HEK293 (cell line): ENCODE measurements at regions not wholly inside any gene's neighbourhood (a gene's known extent, or its start where the extent isn't known, plus 50 kb on each side); places are given as distances from the start of the nearest gene placed in this dataset.

ENCODE experiments used
- CTCF ChIA-PET: fragments of 350-600 bp; formaldehyde crosslinking; extraction: SDS; loops from one replicate; lab custom pipeline; 2021; ENCODE audit warnings: antibody characterized with exemption; lab: Yijun Ruan, JAX
- POLR2A ChIA-PET: fragments of 300-600 bp; formaldehyde crosslinking; extraction: SDS; loops from one replicate; lab custom pipeline; 2020; ENCODE audit warnings: antibody characterized with exemption, inconsistent platforms; lab: Yijun Ruan, JAX
- H3K27ac ChIP-seq: fragments of 200-500 bp; sonication (Bioruptor generic); 2 replicates; pipeline ENCODE4 v1.5.1; 2014; ENCODE audit warnings: low read depth, low read length, control low read depth, inconsistent platforms; ENCODE audit errors: extremely low read depth
- H3K36me3 ChIP-seq, 2 experiments: fragments of 200-500 bp in 1 of 2; sonication (Bioruptor generic) in 1 of 2; 1 replicate in 1 of 2; 2 replicates in 1 of 2; pipeline ENCODE4 v1.5.1; 2014 to 2017; ENCODE audit warnings: inconsistent platforms in 2 of 2, low read length in 2 of 2; ENCODE audit not compliant: control insufficient read depth in 2 of 2, insufficient read depth in 1 of 2
- H3K4me1 ChIP-seq: fragments of 200-500 bp; sonication (Bioruptor generic); 2 replicates; pipeline ENCODE4 v1.5.1; 2014; ENCODE audit warnings: mild to moderate bottlenecking, low read length, inconsistent platforms; ENCODE audit not compliant: control insufficient read depth, insufficient read depth
- H3K4me3 ChIP-seq: 2 replicates; pipeline ENCODE4 v1.5.1; 2011; ENCODE audit warnings: low read depth, mild to moderate bottlenecking, control low read depth, low read length, moderate library complexity
- H3K9me3 ChIP-seq: fragments of 200-500 bp; sonication (Bioruptor generic); 2 replicates; pipeline ENCODE4 v1.5.1; 2014; ENCODE audit warnings: low read depth, low read length, inconsistent platforms; ENCODE audit not compliant: control insufficient read depth, insufficient read depth
- GLI4 ChIP-seq: fragments of 450-650 bp; formaldehyde crosslinking; IDR thresholded peaks from 2 replicates; pipeline ENCODE4 v1.5.1; 2016; ENCODE audit warnings: missing biosample characterization, missing genetic modification characterization
- KLF7 ChIP-seq: fragments of 450-650 bp; formaldehyde crosslinking; IDR thresholded peaks from 2 replicates; pipeline ENCODE4 v1.5.1; 2016; ENCODE audit warnings: missing biosample characterization, missing genetic modification characterization, borderline replicate concordance
- MEIS1 ChIP-seq: sonication (generic); formaldehyde crosslinking; IDR thresholded peaks from 2 replicates; pipeline ENCODE4 v1.8.1; 2022; ENCODE audit warnings: missing genetic modification reagents, mild to moderate bottlenecking, borderline replicate concordance
- MYNN ChIP-seq: fragments of 450-650 bp; formaldehyde crosslinking; IDR thresholded peaks from 2 replicates; pipeline ENCODE4 v1.5.1; 2016; ENCODE audit warnings: missing biosample characterization, missing genetic modification characterization, borderline replicate concordance
- ZBTB6 ChIP-seq: fragments of 450-650 bp; formaldehyde crosslinking; IDR thresholded peaks from 2 replicates; pipeline ENCODE4 v1.5.1; 2017; ENCODE audit warnings: missing biosample characterization, missing genetic modification characterization
- ZFP37 ChIP-seq: fragments of 450-650 bp; formaldehyde crosslinking; IDR thresholded peaks from 2 replicates; pipeline ENCODE4 v1.5.1; 2016; ENCODE audit warnings: missing biosample characterization, missing genetic modification characterization
- ZNF211 ChIP-seq: fragments of 450-650 bp; formaldehyde crosslinking; IDR thresholded peaks from 2 replicates; pipeline ENCODE4 v1.5.1; 2016; ENCODE audit warnings: low read depth, missing biosample characterization, missing genetic modification characterization
- ZNF239 ChIP-seq: fragments of 450-650 bp; formaldehyde crosslinking; IDR thresholded peaks from 2 replicates; pipeline ENCODE4 v1.5.1; 2016; ENCODE audit warnings: missing biosample characterization, missing genetic modification characterization
- ZNF280C ChIP-seq: fragments of 450-650 bp; formaldehyde crosslinking; IDR thresholded peaks from 2 replicates; pipeline ENCODE4 v1.5.1; 2016; ENCODE audit warnings: missing biosample characterization, missing genetic modification characterization
- ZNF335 ChIP-seq: fragments of 450-650 bp; formaldehyde crosslinking; conservative IDR thresholded peaks from 2 replicates; pipeline ENCODE4 v1.5.1; 2016; ENCODE audit warnings: missing biosample characterization, missing genetic modification characterization
- ZNF350 ChIP-seq: fragments of 450-650 bp; formaldehyde crosslinking; IDR thresholded peaks from 2 replicates; pipeline ENCODE4 v1.5.0; 2017; ENCODE audit warnings: missing biosample characterization, mild to moderate bottlenecking, missing genetic modification characterization
- ZNF548 ChIP-seq: fragments of 450-650 bp; formaldehyde crosslinking; IDR thresholded peaks from 2 replicates; pipeline ENCODE4 v1.5.1; 2016; ENCODE audit warnings: missing biosample characterization, missing genetic modification characterization
- ZNF549 ChIP-seq: fragments of 450-650 bp; IDR thresholded peaks from 2 replicates; pipeline ENCODE4 v1.5.1; 2018; ENCODE audit warnings: missing biosample characterization, missing genetic modification characterization, mild to moderate bottlenecking, inconsistent platforms, moderate library complexity
- ZNF585B ChIP-seq: fragments of 450-650 bp; formaldehyde crosslinking; IDR thresholded peaks from 2 replicates; pipeline ENCODE4 v1.5.1; 2016; ENCODE audit warnings: missing biosample characterization, missing genetic modification characterization
- ZNF747 ChIP-seq: fragments of 450-650 bp; formaldehyde crosslinking; IDR thresholded peaks from 2 replicates; pipeline ENCODE4 v1.5.1; 2016; ENCODE audit warnings: missing biosample characterization, missing genetic modification characterization
- ZNF785 ChIP-seq: fragments of 450-650 bp; formaldehyde crosslinking; IDR thresholded peaks from 2 replicates; pipeline ENCODE4 v1.5.1; 2016; ENCODE audit warnings: missing biosample characterization, missing genetic modification characterization
- ZNF791 ChIP-seq: fragments of 450-650 bp; formaldehyde crosslinking; IDR thresholded peaks from 2 replicates; pipeline ENCODE4 v1.5.1; 2016; ENCODE audit warnings: missing biosample characterization, missing genetic modification characterization
- ZNF830 ChIP-seq: fragments of 450-650 bp; IDR thresholded peaks from 2 replicates; pipeline ENCODE4 v1.5.0; 2018; ENCODE audit warnings: missing biosample characterization, missing genetic modification characterization, low read depth, mild to moderate bottlenecking, moderate library complexity
- TF ChIP-seq, protein P1 (sequence below): fragments of 450-650 bp; formaldehyde crosslinking; IDR thresholded peaks from 2 replicates; pipeline ENCODE4 v1.5.1; 2016; ENCODE audit warnings: missing biosample characterization, missing genetic modification characterization

DNA sequence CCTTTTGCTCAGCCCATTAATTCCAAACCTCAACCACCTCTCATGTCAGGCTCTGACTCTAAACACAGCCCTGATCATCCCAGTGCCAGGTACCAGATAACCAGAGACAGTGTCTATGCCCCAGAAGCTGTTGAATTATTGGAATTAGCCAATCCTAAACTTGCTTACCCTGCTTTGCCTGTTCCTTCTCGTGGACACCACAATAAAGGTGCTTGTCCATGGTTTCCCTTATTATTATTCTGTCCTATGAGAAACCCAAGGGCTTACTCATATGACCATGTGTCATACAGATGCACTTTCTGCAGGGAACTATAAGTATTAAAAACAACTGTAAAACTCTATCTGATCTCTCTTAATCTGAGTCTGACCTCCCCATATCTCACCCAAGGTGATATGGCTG lies 2193.8 kb upstream of the PIK3C3 start:
- POLR2A ChIA-PET = no interaction called here
- peaks cover 0 to 3% of the 10 kb centered on the region in 2 experiments; a peak in 1 of 3 replicates for H3K36me3 ChIP-seq
- H3K9me3 ChIP-seq = no peaks in the 10 kb centered on the region
- H3K4me3 ChIP-seq = no peak overlapping the region
- no peak overlapping the region for H3K27ac ChIP-seq
- no peaks in the 10 kb centered on the region for H3K4me1 ChIP-seq
- CTCF ChIA-PET = no interaction called here
- TF ChIP-seq, protein P1, sequence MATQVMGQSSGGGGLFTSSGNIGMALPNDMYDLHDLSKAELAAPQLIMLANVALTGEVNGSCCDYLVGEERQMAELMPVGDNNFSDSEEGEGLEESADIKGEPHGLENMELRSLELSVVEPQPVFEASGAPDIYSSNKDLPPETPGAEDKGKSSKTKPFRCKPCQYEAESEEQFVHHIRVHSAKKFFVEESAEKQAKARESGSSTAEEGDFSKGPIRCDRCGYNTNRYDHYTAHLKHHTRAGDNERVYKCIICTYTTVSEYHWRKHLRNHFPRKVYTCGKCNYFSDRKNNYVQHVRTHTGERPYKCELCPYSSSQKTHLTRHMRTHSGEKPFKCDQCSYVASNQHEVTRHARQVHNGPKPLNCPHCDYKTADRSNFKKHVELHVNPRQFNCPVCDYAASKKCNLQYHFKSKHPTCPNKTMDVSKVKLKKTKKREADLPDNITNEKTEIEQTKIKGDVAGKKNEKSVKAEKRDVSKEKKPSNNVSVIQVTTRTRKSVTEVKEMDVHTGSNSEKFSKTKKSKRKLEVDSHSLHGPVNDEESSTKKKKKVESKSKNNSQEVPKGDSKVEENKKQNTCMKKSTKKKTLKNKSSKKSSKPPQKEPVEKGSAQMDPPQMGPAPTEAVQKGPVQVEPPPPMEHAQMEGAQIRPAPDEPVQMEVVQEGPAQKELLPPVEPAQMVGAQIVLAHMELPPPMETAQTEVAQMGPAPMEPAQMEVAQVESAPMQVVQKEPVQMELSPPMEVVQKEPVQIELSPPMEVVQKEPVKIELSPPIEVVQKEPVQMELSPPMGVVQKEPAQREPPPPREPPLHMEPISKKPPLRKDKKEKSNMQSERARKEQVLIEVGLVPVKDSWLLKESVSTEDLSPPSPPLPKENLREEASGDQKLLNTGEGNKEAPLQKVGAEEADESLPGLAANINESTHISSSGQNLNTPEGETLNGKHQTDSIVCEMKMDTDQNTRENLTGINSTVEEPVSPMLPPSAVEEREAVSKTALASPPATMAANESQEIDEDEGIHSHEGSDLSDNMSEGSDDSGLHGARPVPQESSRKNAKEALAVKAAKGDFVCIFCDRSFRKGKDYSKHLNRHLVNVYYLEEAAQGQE (tag by site-specific recombination) = no peak
- TF ChIP-seq MYNN (tag by site-specific recombination) (no peak), ZNF280C (tag by site-specific recombination) (no peak), ZNF830 (no peak), KLF7 (tag by site-specific recombination) (no peak)

- Histone ChIP-seq H3K9me3 (no peaks in the 10 kb centered on the region), H3K27ac (no peak overlapping the region), H3K4me3 (no peak overlapping the region), H3K4me1 (no peaks in the 10 kb centered on the region), H3K36me3 (peaks cover 0 to 3% of the 10 kb centered on the region in 2 experiments; a peak in 1 of 3 replicates)
- POLR2A ChIA-PET = no interaction called here
- CTCF ChIA-PET = no interaction called here
- TF ChIP-seq ZNF211 (tag by site-specific recombination) = no peak
- TF ChIP-seq ZNF549 = no peak
- TF ChIP-seq ZNF747 = no peak
- no peak for TF ChIP-seq ZNF785
- no peak for TF ChIP-seq ZBTB6 (tag by site-specific recombination)
- TF ChIP-seq ZFP37 (tag by site-specific recombination) = no peak
- no peak for TF ChIP-seq GLI4
- no peak for TF ChIP-seq ZNF335 (tag by site-specific recombination)
- TF ChIP-seq ZNF239 (tag by site-specific recombination) = no peak
- TF ChIP-seq ZNF350 = no peak
- TF ChIP-seq MEIS1 (CRISPR knock-in tag) = no peak
- TF ChIP-seq ZNF791 (tag by site-specific recombination) = no peak
- no peak for TF ChIP-seq ZNF548
- TF ChIP-seq ZNF585B (tag by site-specific recombination) = no peak
These were observed 2194.3 kb upstream of the CELF4 start for GRCh38 chr18:39759926-39760325.
